ENCODE measurements at regions not wholly inside any gene's neighbourhood (a gene's known extent, or its start where the extent isn't known, plus 50 kb on each side); places are given as distances from the start of the nearest gene placed in this dataset.

DNA sequence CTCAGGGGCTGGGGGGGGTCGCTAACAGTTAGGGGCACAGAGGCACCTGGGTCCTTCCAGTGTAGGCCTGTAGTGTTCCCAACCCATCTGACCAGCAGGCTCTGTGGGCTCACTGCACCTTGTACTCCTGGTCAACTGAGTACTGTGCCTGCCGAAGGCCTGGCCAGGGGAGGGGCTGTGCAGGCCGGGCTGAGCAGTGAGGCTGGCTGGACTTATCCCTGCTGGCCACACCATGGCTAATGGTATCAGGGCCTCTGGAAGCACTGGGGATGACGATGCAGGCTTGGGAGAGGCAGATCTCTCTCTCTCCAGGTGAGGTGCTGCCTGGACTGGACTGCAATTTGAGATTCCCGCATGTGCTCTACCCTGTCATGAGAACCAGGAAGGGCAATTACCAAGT, 58.9 kb upstream of the SDK2 start:
- CTCF ChIA-PET: interaction anchor here (0.7 kb wide), 1 partner anchor 664 kb away, joined by 4 read pairs; no protein-coding TSS in a partner anchor
- no peak for DNase-seq (ENCODE audit: low spot score)
- H3K27ac ChIP-seq: no peak overlapping the region
- POLR2A ChIA-PET (ENCODE audit: low non-redundant PET): no interaction called here
- TF ChIP-seq, protein P1, sequence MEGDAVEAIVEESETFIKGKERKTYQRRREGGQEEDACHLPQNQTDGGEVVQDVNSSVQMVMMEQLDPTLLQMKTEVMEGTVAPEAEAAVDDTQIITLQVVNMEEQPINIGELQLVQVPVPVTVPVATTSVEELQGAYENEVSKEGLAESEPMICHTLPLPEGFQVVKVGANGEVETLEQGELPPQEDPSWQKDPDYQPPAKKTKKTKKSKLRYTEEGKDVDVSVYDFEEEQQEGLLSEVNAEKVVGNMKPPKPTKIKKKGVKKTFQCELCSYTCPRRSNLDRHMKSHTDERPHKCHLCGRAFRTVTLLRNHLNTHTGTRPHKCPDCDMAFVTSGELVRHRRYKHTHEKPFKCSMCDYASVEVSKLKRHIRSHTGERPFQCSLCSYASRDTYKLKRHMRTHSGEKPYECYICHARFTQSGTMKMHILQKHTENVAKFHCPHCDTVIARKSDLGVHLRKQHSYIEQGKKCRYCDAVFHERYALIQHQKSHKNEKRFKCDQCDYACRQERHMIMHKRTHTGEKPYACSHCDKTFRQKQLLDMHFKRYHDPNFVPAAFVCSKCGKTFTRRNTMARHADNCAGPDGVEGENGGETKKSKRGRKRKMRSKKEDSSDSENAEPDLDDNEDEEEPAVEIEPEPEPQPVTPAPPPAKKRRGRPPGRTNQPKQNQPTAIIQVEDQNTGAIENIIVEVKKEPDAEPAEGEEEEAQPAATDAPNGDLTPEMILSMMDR (conservative IDR thresholded peaks at IDR 0.05; ENCODE audit: low read depth): no peak

DNA sequence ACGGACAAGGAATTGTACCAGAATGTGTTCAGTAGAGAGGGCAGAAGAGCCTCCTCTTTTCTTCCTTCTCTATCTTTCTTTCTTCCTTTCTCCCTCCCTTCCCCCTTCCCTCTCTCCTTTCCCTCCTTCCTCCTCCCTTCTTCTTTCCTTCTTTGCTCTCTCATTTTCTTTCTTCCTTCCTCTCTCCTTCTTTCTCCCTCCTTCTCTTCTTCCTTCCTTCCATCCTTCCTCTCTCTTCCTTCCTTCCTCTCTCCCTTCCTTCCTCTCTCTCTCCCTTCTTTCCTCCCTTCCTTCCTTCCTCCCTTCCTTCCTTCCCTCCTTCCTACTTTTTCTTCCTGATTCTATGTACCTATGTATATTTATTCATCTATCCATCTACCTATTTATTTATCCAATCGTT, 59.7 kb upstream of the SDK2 start:
- DNase-seq (ENCODE audit: low spot score): no peak
- POLR2A ChIA-PET (ENCODE audit: low non-redundant PET): no interaction called here
- TF ChIP-seq, protein P1 (conservative IDR thresholded peaks at IDR 0.05; ENCODE audit: low read depth): no peak
- CTCF ChIA-PET: no interaction called here
- no peak overlapping the region for H3K27ac ChIP-seq

DNA sequence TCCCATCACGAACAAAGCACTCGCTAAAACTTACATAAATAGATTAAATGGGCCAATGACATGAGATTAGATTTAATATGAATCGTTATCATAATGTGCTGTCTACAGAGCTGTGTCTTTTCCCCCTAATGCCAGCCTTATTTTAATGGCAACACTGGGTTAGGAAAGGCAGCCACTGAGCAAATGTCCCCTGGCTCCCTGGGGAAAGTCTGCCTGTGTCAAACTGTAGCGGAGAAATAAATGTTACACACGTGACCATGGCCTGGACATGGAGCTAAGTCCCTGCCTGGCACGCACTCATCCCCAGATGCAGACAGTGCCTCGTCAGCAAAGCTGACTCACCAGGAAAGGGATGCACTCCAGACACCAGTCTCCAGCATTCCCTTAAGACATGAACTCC, 61.3 kb upstream of the SDK2 start:
- ChIA-PET POLR2A (ENCODE audit: low non-redundant PET) (no interaction called here), CTCF (no interaction called here)
- TF ChIP-seq, protein P1 (conservative IDR thresholded peaks at IDR 0.05; ENCODE audit: low read depth): no peak
- peak; percentile 54 for DNase-seq (ENCODE audit: low spot score)
- H3K27ac ChIP-seq: peak overlapping the region; percentile 56

DNA sequence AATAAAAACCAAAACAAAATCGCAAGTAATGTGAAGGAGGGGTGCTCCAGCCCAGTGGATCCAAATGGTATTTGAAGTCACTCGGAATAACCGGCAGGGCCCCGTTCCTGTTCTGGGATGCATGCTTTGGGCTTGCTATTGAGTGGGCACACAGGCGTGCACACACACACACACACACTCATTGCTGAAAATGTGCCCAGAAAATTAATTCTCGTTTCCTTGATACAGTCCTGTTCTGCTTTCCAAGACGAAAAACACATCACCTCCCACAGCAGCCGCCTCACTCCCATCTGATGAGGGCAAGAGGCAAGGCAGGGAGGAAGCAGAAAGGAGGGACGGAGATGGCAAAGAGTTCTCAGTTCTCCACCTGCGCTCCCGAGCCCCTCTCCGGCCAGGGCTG, 62.2 kb upstream of the SDK2 start:
- TF ChIP-seq, protein P1 (conservative IDR thresholded peaks at IDR 0.05; ENCODE audit: low read depth): no peak
- DNase-seq (ENCODE audit: low spot score): no peak
- peak overlapping the region; percentile 37; the same call in 1 of the 2 replicates for H3K27ac ChIP-seq
- POLR2A ChIA-PET (ENCODE audit: low non-redundant PET): no interaction called here
- CTCF ChIA-PET: no interaction called here

DNA sequence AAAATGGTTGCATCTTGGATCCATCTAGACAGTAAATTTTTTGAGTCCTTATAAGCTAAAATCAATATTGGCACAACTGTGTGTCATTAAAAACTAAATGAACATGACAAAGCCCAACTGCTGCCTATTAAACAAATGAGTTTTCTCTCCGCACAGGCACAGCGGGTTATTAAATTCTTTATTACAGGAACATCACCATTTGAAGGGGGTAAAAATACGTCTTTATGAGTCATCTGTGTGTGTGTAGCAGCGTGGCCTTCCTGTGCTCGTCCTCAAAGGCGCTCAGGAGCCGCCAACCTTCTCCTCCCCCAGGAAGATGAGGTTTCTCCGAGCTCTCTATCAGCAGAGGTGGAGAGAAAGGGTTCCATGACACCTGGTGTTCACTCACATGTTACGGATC, 62.6 kb upstream of the SDK2 start:
- TF ChIP-seq, protein P1 (conservative IDR thresholded peaks at IDR 0.05; ENCODE audit: low read depth): no peak
- ChIA-PET POLR2A (ENCODE audit: low non-redundant PET) (no interaction called here), CTCF (interaction anchor here (0.6 kb wide), 1 partner anchor 9 kb away, joined by 3 read pairs; no protein-coding TSS in a partner anchor)
- no peak overlapping the region; the same call in 1 of the 2 replicates for H3K27ac ChIP-seq
- DNase-seq (ENCODE audit: low spot score): no peak

DNA sequence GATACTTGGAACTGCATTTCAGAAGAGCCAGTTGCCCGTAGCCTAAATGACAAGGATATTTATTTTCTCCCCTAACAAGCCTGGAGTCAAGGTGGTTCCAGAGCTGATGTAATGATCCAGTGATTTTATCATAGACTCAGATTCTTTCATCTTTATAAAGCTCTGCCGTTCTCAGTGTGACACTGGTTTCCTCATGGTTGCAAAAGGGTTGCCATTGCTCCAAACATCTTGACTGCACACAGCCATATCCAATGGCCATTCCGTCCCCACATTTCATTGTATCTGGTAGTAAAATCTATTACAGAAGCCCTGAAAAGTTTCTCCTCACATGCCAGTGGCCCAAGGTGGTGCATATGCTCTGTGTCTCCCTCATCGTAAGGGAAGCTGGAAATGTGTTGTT, 63.1 kb upstream of the SDK2 start:
- POLR2A ChIA-PET (ENCODE audit: low non-redundant PET): no interaction called here
- TF ChIP-seq, protein P1 (conservative IDR thresholded peaks at IDR 0.05; ENCODE audit: low read depth): no peak
- CTCF ChIA-PET: interaction anchor here (0.6 kb wide), 1 partner anchor 9 kb away, joined by 3 read pairs; no protein-coding TSS in a partner anchor
- DNase-seq (ENCODE audit: low spot score): no peak
- H3K27ac ChIP-seq: no peak overlapping the region
